ENCODE measurements at regions not wholly inside any gene's neighbourhood (a gene's known extent, or its start where the extent isn't known, plus 50 kb on each side); places are given as distances from the start of the nearest gene placed in this dataset.

GRCh38 chr18:25896178-25896780 lies 194.1 kb downstream of the SS18 start:
- TF ChIP-seq CTCF (IDR thresholded peaks at IDR 0.05) (peak; percentile 12 to 56 (median 44)), POLR2A (IDR thresholded peaks at IDR 0.05) (no peak), POLR2AphosphoS5 (IDR thresholded peaks at IDR 0.05) (no peak)
